ENCODE measurements at regions not wholly inside any gene's neighbourhood (a gene's known extent, or its start where the extent isn't known, plus 50 kb on each side); places are given as distances from the start of the nearest gene placed in this dataset.

GRCh38 chr6:6722195-6722594 lies 133.7 kb downstream of the LY86 start:
- Mint-ChIP-seq H3K27ac (no peak overlapping the region), H3K4me1 (peaks cover 24% of the 10 kb centered on the region), H3K36me3 (ENCODE audit: low read depth) (no peaks in the 10 kb centered on the region), H3K4me3 (no peak overlapping the region), H3K27me3 (ENCODE audit: insufficient read depth) (peaks cover 30% of the 10 kb centered on the region), H3K9me3 (no peaks in the 10 kb centered on the region)
- TF ChIP-seq, protein P1, sequence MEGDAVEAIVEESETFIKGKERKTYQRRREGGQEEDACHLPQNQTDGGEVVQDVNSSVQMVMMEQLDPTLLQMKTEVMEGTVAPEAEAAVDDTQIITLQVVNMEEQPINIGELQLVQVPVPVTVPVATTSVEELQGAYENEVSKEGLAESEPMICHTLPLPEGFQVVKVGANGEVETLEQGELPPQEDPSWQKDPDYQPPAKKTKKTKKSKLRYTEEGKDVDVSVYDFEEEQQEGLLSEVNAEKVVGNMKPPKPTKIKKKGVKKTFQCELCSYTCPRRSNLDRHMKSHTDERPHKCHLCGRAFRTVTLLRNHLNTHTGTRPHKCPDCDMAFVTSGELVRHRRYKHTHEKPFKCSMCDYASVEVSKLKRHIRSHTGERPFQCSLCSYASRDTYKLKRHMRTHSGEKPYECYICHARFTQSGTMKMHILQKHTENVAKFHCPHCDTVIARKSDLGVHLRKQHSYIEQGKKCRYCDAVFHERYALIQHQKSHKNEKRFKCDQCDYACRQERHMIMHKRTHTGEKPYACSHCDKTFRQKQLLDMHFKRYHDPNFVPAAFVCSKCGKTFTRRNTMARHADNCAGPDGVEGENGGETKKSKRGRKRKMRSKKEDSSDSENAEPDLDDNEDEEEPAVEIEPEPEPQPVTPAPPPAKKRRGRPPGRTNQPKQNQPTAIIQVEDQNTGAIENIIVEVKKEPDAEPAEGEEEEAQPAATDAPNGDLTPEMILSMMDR (conservative IDR thresholded peaks at IDR 0.05), result no peak
- H3K9me3 ChIP-seq (ENCODE audit: control insufficient read depth, low read length), result no peaks in the 10 kb centered on the region
- peaks cover 12% of the 10 kb centered on the region for H3K4me1 ChIP-seq (ENCODE audit: control insufficient read depth, insufficient read depth, low read length)
- no peak overlapping the region for H3K4me3 ChIP-seq (ENCODE audit: low read length)
- H3K36me3 ChIP-seq (ENCODE audit: control insufficient read depth, insufficient read depth, low read length), result no peaks in the 10 kb centered on the region
- DNase-seq, result no peak
- H3K9ac ChIP-seq (ENCODE audit: extremely low read depth, low read length, poor library complexity, severe bottlenecking), result no peak overlapping the region
- 93 to 96% methylated on average over 4 to 5 of the region's 5 CpGs for WGBS, 2 experiments (ENCODE audit: insufficient coverage in 1 of 2, insufficient read length in 1 of 2)
- H3K27ac ChIP-seq (ENCODE audit: low read depth, low read length), result no peak overlapping the region
- no peaks in the 10 kb centered on the region for H3K27me3 ChIP-seq (ENCODE audit: control insufficient read depth, insufficient read depth, low read length, poor library complexity, severe bottlenecking)

DNA sequence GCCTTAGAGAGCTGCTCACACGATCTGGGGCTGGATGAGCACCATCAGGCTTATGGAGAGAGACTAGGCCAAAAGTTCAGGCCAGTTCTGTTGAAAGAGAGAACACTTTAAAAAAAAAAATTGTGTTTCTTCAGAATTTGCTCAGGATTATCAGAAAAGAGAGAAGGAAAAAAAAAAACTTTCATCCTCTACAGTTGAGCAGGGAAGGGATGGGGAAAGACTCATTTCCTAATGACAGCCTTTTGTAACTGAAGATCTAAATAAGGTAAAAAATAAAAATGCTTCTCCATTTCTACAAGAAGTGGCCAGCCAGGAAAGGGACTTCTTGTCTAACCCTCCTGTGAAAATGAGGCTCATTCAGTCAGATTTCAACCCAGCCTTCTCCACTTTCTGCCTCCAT lies 134.8 kb downstream of the LY86 start:
- TF ChIP-seq, protein P1 (conservative IDR thresholded peaks at IDR 0.05), result no peak

DNA sequence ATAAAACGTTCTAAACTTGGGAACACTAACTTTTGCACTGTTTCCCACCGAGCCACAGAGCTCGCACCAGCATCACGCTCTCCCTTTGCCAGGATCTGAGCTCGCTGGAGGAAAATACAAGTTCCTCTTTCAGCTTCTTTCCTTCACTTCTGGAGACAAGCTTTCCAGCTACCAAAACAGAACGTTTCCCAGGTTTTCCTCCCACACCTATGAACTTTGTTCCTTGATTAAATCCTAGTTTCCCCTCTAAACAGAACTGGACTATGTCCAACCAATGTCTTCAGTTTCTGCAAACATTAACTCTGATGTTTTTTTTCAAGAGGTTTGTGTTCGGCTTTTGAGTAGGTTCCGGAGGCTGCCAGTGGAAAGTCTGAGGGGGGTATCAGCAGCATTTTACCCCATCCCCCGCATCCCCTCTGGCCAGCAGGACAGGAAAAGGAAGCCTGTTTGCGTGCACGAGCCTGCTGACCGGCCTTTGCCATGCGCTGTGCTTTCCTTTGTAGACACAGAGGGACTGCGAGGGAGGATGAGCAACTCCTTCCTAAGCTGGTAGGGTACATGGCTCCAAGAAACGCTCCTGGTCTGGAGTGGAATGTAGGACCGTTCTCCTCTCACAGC lies 135.5 kb downstream of the LY86 start:
- Mint-ChIP-seq H3K36me3 (ENCODE audit: low read depth) (no peaks in the 10 kb centered on the region), H3K9me3 (no peaks in the 10 kb centered on the region), H3K4me3 (peak overlapping the region; percentile 29), H3K4me1 (peaks cover 33% of the 10 kb centered on the region), H3K27ac (no peak overlapping the region), H3K27me3 (ENCODE audit: insufficient read depth) (peaks cover 25% of the 10 kb centered on the region)
- TF ChIP-seq, protein P1 (conservative IDR thresholded peaks at IDR 0.05), result no peak
- Histone ChIP-seq H3K4me3 (ENCODE audit: low read length) (no peak overlapping the region), H3K9me3 (ENCODE audit: control insufficient read depth, low read length) (no peaks in the 10 kb centered on the region), H3K27ac (ENCODE audit: low read depth, low read length) (no peak overlapping the region), H3K9ac (ENCODE audit: extremely low read depth, low read length, poor library complexity, severe bottlenecking) (no peak overlapping the region), H3K36me3 (ENCODE audit: control insufficient read depth, insufficient read depth, low read length) (no peaks in the 10 kb centered on the region), H3K4me1 (ENCODE audit: control insufficient read depth, insufficient read depth, low read length) (peaks cover 19% of the 10 kb centered on the region), H3K27me3 (ENCODE audit: control insufficient read depth, insufficient read depth, low read length, poor library complexity, severe bottlenecking) (no peaks in the 10 kb centered on the region)
- 51 to 59% methylated on average over 12 to 16 of the region's 16 CpGs for WGBS, 2 experiments (ENCODE audit: insufficient coverage in 1 of 2, insufficient read length in 1 of 2)
- DNase-seq, result no peak

More for the DNA sequence above, 134.8 kb downstream of the LY86 start:
- Histone ChIP-seq H3K4me3 (ENCODE audit: low read length) (no peak overlapping the region), H3K27ac (ENCODE audit: low read depth, low read length) (no peak overlapping the region), H3K9me3 (ENCODE audit: control insufficient read depth, low read length) (no peaks in the 10 kb centered on the region), H3K36me3 (ENCODE audit: control insufficient read depth, insufficient read depth, low read length) (no peaks in the 10 kb centered on the region), H3K4me1 (ENCODE audit: control insufficient read depth, insufficient read depth, low read length) (peaks cover 16% of the 10 kb centered on the region), H3K9ac (ENCODE audit: extremely low read depth, low read length, poor library complexity, severe bottlenecking) (no peak overlapping the region), H3K27me3 (ENCODE audit: control insufficient read depth, insufficient read depth, low read length, poor library complexity, severe bottlenecking) (no peaks in the 10 kb centered on the region)
- Mint-ChIP-seq H3K9me3 (no peaks in the 10 kb centered on the region), H3K36me3 (ENCODE audit: low read depth) (no peaks in the 10 kb centered on the region), H3K27me3 (ENCODE audit: insufficient read depth) (peaks cover 30% of the 10 kb centered on the region), H3K4me3 (no peak overlapping the region), H3K4me1 (peaks cover 29% of the 10 kb centered on the region), H3K27ac (no peak overlapping the region)
- no peak for DNase-seq
- 83 to 84% methylated on average over 1 of the region's 1 CpG for WGBS, 2 experiments (ENCODE audit: insufficient coverage in 1 of 2, insufficient read length in 1 of 2)
